Subcutaneous abdominal adipose tissue (tissue), 5 donors: ENCODE measurements at regions not wholly inside any gene's neighbourhood (a gene's known extent, or its start where the extent isn't known, plus 50 kb on each side); places are given as distances from the start of the nearest gene placed in this dataset.
A peak's percentile ranks its signal among the peaks of the same experiment; 100 is the strongest.

Experiments used
- H3K27ac ChIP-seq: one replicate; pipeline ENCODE4 v1.7.0; 2013; ENCODE audit warnings: low read depth, mild to moderate bottlenecking, inconsistent platforms, low read length, moderate library complexity
- H3K27me3 ChIP-seq, 5 donors: one replicate each; pipeline ENCODE4 v1.7.0; 2013; ENCODE audit warnings: low read length in 5 of 5, inconsistent platforms in 1 of 5; ENCODE audit not compliant: control insufficient read depth in 5 of 5, insufficient read depth in 4 of 5
- H3K36me3 ChIP-seq, 5 donors: one replicate each; pipeline ENCODE4 v1.7.0; 2013; ENCODE audit warnings: low read length in 5 of 5; ENCODE audit not compliant: control insufficient read depth in 5 of 5, insufficient read depth in 5 of 5
- H3K4me1 ChIP-seq, 5 donors: one replicate each; pipeline ENCODE4 v1.7.0; 2013; ENCODE audit warnings: low read length in 5 of 5, mild to moderate bottlenecking in 3 of 5, moderate library complexity in 1 of 5; ENCODE audit not compliant: control insufficient read depth in 5 of 5, insufficient read depth in 5 of 5
- H3K4me3 ChIP-seq, 5 donors: one replicate each; pipeline ENCODE4 v1.7.0; 2013; ENCODE audit warnings: low read length in 5 of 5, low read depth in 1 of 5
- H3K9ac ChIP-seq, 5 donors: one replicate each; pipeline ENCODE4 v1.7.0; 2013; ENCODE audit warnings: low read length in 5 of 5, mild to moderate bottlenecking in 4 of 5, moderate library complexity in 3 of 5
- H3K9me3 ChIP-seq, 5 donors: one replicate each; pipeline ENCODE4 v1.7.0; 2013; ENCODE audit warnings: low read length in 5 of 5; ENCODE audit not compliant: control insufficient read depth in 5 of 5
- donor health status: healthy.
- donor health status: healthy.
- donor health status: healthy.
- donor health status: healthy.
- donor health status: healthy.

GRCh38 chr5:173765029-173765644 is 123.0 kb upstream of the CPEB4 start:
- Histone ChIP-seq H3K9me3 (no peaks in the 10 kb centered on the region), H3K4me1 (peaks cover 0 to 49% (median 37%) of the 10 kb centered on the region in 5 donors), H3K4me3 (no peak overlapping the region), H3K27me3 (no peaks in the 10 kb centered on the region), H3K9ac (no peak overlapping the region), H3K36me3 (no peaks in the 10 kb centered on the region), H3K27ac (peak overlapping the region; percentile 72)

GRCh38 chr5:173765661-173766060 is 122.5 kb upstream of the CPEB4 start:
- no peaks in the 10 kb centered on the region for H3K9me3 ChIP-seq
- H3K27ac ChIP-seq = peak overlapping the region; percentile 72
- H3K27me3 ChIP-seq = no peaks in the 10 kb centered on the region
- H3K36me3 ChIP-seq = no peaks in the 10 kb centered on the region
- no peak overlapping the region for H3K4me3 ChIP-seq
- H3K9ac ChIP-seq = peak overlapping the region in 1 of 5 donors; percentile 11
- peaks cover 0 to 49% (median 37%) of the 10 kb centered on the region in 5 donors for H3K4me1 ChIP-seq

GRCh38 chr5:173767574-173768266 is 120.4 kb upstream of the CPEB4 start:
- H3K27ac ChIP-seq = peak overlapping the region; percentile 2
- H3K9ac ChIP-seq = no peak overlapping the region
- no peaks in the 10 kb centered on the region for H3K9me3 ChIP-seq
- H3K4me1 ChIP-seq = peaks cover 0 to 70% (median 58%) of the 10 kb centered on the region in 5 donors
- H3K36me3 ChIP-seq = no peaks in the 10 kb centered on the region
- no peaks in the 10 kb centered on the region for H3K27me3 ChIP-seq
- no peak overlapping the region for H3K4me3 ChIP-seq

GRCh38 chr5:173768267-173768806 is 119.8 kb upstream of the CPEB4 start:
- H3K4me1 ChIP-seq = peaks cover 0 to 65% (median 55%) of the 10 kb centered on the region in 5 donors
- H3K27ac ChIP-seq = peak overlapping the region; percentile 2
- no peaks in the 10 kb centered on the region for H3K27me3 ChIP-seq
- H3K4me3 ChIP-seq = no peak overlapping the region
- no peaks in the 10 kb centered on the region for H3K9me3 ChIP-seq
- no peaks in the 10 kb centered on the region for H3K36me3 ChIP-seq
- no peak overlapping the region for H3K9ac ChIP-seq

GRCh38 chr5:173768891-173769290 is 119.3 kb upstream of the CPEB4 start:
- no peaks in the 10 kb centered on the region for H3K27me3 ChIP-seq
- H3K9ac ChIP-seq = no peak overlapping the region
- no peaks in the 10 kb centered on the region for H3K9me3 ChIP-seq
- H3K27ac ChIP-seq = no peak overlapping the region
- peaks cover 0 to 60% (median 49%) of the 10 kb centered on the region in 5 donors for H3K4me1 ChIP-seq
- no peaks in the 10 kb centered on the region for H3K36me3 ChIP-seq
- H3K4me3 ChIP-seq = no peak overlapping the region

- Histone ChIP-seq H3K9me3 (no peaks in the 10 kb centered on the region), H3K27ac (no peak overlapping the region), H3K9ac (no peak overlapping the region), H3K36me3 (no peaks in the 10 kb centered on the region), H3K4me1 (peaks cover 0 to 50% (median 42%) of the 10 kb centered on the region in 5 donors), H3K27me3 (no peaks in the 10 kb centered on the region), H3K4me3 (peak overlapping the region in 1 of 5 donors; percentile 13)
These were observed 117.5 kb upstream of the CPEB4 start for GRCh38 chr5:173770637-173771036.

- Histone ChIP-seq H3K9ac (peak overlapping the region in 1 of 5 donors; percentile 16), H3K27ac (no peak overlapping the region), H3K36me3 (no peaks in the 10 kb centered on the region), H3K4me3 (peak overlapping the region in 2 of 5 donors; percentile 13 to 45), H3K9me3 (no peaks in the 10 kb centered on the region), H3K4me1 (peaks cover 0 to 48% (median 38%) of the 10 kb centered on the region in 5 donors), H3K27me3 (no peaks in the 10 kb centered on the region)
These were observed 116.9 kb upstream of the CPEB4 start for GRCh38 chr5:173771121-173771724.

- H3K27ac ChIP-seq = peak overlapping the region; percentile 75
- no peak overlapping the region for H3K9ac ChIP-seq
- no peak overlapping the region for H3K4me3 ChIP-seq
These were observed 116.3 kb upstream of the CPEB4 start for GRCh38 chr5:173771725-173772383.

GRCh38 chr5:173772384-173773059 is 115.6 kb upstream of the CPEB4 start:
- Histone ChIP-seq H3K4me3 (no peak overlapping the region), H3K27me3 (no peaks in the 10 kb centered on the region), H3K4me1 (peaks cover 0 to 40% (median 29%) of the 10 kb centered on the region in 5 donors), H3K27ac (peak overlapping the region; percentile 75), H3K9me3 (no peaks in the 10 kb centered on the region), H3K9ac (no peak overlapping the region), H3K36me3 (no peaks in the 10 kb centered on the region)

More at GRCh38 chr5:173771725-173772383, 116.3 kb upstream of the CPEB4 start:
- Histone ChIP-seq H3K27me3 (no peaks in the 10 kb centered on the region), H3K36me3 (no peaks in the 10 kb centered on the region), H3K9me3 (no peaks in the 10 kb centered on the region), H3K4me1 (peaks cover 0 to 45% (median 35%) of the 10 kb centered on the region in 5 donors)
